T-helper 1 cell treated with Interleukin-12 subunit alpha and Interleukin-12 subunit beta and Interleukin-4 antibody, amounts not matched to agents 30 μg/mL and 1 μg/mL, for 36 hours (primary cell): ENCODE measurements at regions not wholly inside any gene's neighbourhood (a gene's known extent, or its start where the extent isn't known, plus 50 kb on each side); places are given as distances from the start of the nearest gene placed in this dataset.

Experiments used
- H3K27ac Mint-ChIP-seq: one replicate; pipeline ENCODE4 v1.8.0; 2021; ENCODE audit warnings: mild to moderate bottlenecking, mixed read lengths
- H3K27me3 Mint-ChIP-seq: one replicate; pipeline ENCODE4 v1.8.0; 2021; ENCODE audit warnings: low read depth, mixed read lengths
- H3K36me3 Mint-ChIP-seq: one replicate; pipeline ENCODE4 v1.8.0; 2021; ENCODE audit warnings: low read depth, mixed read lengths
- H3K4me1 Mint-ChIP-seq: one replicate; pipeline ENCODE4 v1.8.0; 2021; ENCODE audit warnings: low read depth, mixed read lengths
- H3K4me3 Mint-ChIP-seq: one replicate; pipeline ENCODE4 v1.8.0; 2021; ENCODE audit warnings: mild to moderate bottlenecking, moderate library complexity, mixed read lengths
- H3K9me3 Mint-ChIP-seq: one replicate; pipeline ENCODE4 v1.8.0; 2021; ENCODE audit warnings: mixed read lengths

DNA sequence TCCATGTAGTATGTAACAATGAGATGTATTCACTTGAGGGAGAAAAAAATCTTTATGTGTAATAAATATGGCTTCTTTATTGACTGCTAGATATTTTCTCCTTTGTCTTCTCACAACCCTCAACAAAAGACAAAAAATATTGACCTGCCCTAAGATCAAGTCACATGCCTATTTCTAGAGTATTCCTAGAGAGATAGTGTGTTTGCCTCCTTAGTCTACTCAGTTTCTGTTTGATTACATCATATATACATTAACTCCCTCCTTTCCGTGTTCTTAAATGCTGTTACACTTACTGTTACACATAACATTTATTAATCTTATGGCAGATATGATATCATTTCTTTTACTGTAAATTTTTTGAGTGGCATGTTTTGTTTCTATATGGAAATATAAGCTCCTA, 281.6 kb upstream of the RGS18 start:
- Mint-ChIP-seq H3K4me3 (no peak overlapping the region), H3K27ac (no peak overlapping the region), H3K36me3 (no peaks in the 10 kb centered on the region), H3K9me3 (no peaks in the 10 kb centered on the region), H3K27me3 (no peaks in the 10 kb centered on the region), H3K4me1 (no peaks in the 10 kb centered on the region)

DNA sequence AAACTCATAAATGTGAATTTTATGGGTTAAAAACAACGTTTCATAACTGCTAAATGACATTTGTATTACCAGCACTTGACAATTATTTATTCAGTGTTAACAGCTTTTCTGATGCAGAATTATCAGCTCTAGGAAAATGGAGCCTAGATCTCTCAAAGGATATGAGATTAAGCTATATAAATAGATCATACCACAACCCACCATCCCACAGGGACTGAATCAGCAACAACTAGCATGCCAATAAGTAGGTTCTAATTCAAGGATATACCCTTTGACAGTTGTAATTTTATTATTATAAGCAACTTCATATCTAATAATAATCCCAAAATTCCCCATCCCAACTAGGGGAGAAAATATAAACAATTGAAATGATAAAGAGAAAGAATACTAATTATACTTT, 275.4 kb upstream of the RGS18 start:
- H3K4me3 Mint-ChIP-seq = no peak overlapping the region
- H3K27ac Mint-ChIP-seq = no peak overlapping the region

DNA sequence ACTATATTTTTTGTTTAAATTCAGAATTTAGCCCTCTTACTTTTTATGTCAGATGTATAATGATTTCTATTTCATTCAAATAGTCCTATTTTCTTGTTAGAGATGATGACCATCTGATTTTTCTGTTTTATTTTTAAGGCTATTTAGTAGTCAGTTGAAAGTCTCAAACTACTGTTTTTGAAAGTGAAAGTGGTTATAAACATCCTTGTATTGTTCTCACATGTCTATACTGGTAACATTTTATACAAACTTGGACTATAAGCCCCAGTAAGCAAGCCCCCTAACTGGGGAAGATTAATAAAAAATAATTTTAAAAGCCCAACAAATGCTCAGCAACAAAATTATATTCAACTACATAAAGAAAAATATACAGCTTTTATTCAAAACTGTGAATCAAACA, 271.3 kb upstream of the RGS18 start:
- Mint-ChIP-seq H3K27ac (no peak overlapping the region), H3K9me3 (no peaks in the 10 kb centered on the region), H3K4me3 (no peak overlapping the region), H3K27me3 (no peaks in the 10 kb centered on the region), H3K4me1 (no peaks in the 10 kb centered on the region), H3K36me3 (no peaks in the 10 kb centered on the region)

More for the DNA sequence above, 275.4 kb upstream of the RGS18 start:
- no peaks in the 10 kb centered on the region for H3K36me3 Mint-ChIP-seq
- no peaks in the 10 kb centered on the region for H3K4me1 Mint-ChIP-seq
- H3K27me3 Mint-ChIP-seq = no peaks in the 10 kb centered on the region
- H3K9me3 Mint-ChIP-seq = no peaks in the 10 kb centered on the region

DNA sequence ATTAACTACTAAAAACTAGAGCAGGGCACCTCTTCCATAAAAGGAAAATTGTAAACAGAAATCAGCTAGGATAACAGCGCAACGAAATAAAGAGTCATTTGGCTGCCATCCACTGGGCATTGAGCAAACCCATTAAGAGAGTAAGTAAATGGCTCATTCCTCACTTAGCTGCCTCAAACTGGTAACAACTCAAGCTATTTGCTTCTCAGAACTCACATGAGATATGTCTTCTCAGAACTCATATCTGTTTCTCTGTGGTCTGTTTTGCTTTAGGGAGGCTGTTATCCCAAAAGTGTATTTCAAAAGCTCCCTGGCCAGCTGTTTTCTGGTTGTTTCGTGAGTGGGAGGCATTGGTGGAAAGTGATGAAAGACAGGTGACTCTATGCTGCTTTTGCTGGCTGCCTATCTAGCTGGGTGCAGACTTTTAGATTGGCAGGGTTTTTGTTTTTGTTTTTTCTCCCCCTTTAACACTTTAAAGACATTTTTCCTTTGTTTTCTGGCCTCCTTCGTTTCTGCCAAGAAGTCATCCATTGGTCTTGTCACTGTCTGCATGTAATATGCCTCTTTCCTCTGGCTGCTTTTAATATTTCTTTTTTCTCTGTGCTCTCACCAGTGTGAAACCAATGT, 269.2 kb upstream of the RGS18 start:
- no peak overlapping the region for H3K4me3 Mint-ChIP-seq
- no peak overlapping the region for H3K27ac Mint-ChIP-seq
- no peaks in the 10 kb centered on the region for H3K27me3 Mint-ChIP-seq
- no peaks in the 10 kb centered on the region for H3K9me3 Mint-ChIP-seq
- H3K4me1 Mint-ChIP-seq = no peaks in the 10 kb centered on the region
- no peaks in the 10 kb centered on the region for H3K36me3 Mint-ChIP-seq

DNA sequence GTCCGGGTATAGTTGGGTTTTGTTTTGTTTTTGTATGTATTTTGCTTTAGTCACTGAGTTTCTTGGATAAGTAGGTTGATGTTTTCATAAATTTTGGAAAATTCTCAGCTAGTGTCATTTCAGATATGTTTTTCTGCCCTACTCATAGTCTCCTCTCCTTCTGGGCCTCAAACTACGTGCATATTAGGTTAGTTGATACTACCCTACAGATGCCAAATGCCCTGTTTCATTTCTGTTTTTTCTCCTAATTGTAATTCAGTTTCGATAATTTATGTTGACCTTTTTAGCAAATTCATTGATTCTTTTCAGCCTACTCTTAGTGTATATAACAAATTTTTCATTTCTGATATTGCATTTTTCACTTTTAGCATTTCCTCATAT, 268.6 kb upstream of the RGS18 start:
- Mint-ChIP-seq H3K4me1 (no peaks in the 10 kb centered on the region), H3K27ac (no peak overlapping the region), H3K27me3 (no peaks in the 10 kb centered on the region), H3K36me3 (no peaks in the 10 kb centered on the region), H3K4me3 (no peak overlapping the region), H3K9me3 (no peaks in the 10 kb centered on the region)

DNA sequence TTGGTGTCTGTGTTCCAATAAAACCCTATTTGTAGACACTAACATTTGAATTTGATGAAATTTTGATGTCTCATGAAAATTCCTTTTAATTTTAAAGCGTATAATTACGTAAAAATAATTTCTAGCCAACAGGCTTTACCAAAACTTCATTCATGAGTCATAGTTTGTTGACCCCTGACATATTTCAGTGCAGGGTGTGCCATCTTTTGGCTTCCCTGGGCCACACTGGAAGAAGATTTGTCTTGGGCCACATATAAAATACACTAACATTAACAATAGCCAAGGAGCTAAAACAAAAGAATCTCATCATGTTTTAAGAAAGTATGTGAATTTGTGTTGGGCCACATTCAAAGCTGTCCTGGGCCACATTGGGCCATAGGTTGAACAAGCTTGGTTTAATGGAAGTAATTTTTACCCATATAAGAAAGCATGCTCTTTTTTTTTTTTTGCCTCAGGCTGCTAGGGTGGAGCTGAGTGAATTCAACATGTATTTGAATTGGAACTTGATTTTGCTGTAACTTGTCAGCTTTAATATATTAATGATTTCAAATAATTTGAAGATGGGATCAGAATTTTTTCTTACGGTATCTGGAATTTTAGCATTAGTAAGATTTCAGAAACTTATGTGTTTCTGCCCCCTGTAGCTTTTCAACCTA, 267.7 kb upstream of the RGS18 start:
- no peaks in the 10 kb centered on the region for H3K27me3 Mint-ChIP-seq
- no peak overlapping the region for H3K27ac Mint-ChIP-seq
- H3K36me3 Mint-ChIP-seq = no peaks in the 10 kb centered on the region
- H3K9me3 Mint-ChIP-seq = no peaks in the 10 kb centered on the region
- no peak overlapping the region for H3K4me3 Mint-ChIP-seq
- no peaks in the 10 kb centered on the region for H3K4me1 Mint-ChIP-seq

DNA sequence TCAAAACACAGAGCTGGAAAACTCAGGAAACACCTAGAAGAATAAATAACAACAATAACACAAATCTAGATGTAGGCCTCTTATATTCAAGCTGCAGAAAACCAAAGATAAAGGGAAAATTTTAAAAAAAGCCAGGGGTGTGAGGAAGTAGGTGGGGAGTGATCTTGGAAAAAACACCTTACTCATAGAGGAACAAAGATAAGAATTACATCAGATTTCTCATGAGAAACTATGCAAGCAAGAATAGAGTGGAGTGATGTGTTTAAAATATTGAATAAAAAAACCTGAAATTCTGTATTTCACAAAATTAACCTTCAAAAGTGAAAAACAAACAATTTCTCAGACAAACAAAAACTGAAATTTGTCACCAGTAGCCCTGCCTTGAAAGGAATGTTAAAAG, 265.5 kb upstream of the RGS18 start:
- no peaks in the 10 kb centered on the region for H3K4me1 Mint-ChIP-seq
- H3K27me3 Mint-ChIP-seq = no peaks in the 10 kb centered on the region
- H3K4me3 Mint-ChIP-seq = no peak overlapping the region
- H3K36me3 Mint-ChIP-seq = no peaks in the 10 kb centered on the region
- no peak overlapping the region for H3K27ac Mint-ChIP-seq
- H3K9me3 Mint-ChIP-seq = no peaks in the 10 kb centered on the region

DNA sequence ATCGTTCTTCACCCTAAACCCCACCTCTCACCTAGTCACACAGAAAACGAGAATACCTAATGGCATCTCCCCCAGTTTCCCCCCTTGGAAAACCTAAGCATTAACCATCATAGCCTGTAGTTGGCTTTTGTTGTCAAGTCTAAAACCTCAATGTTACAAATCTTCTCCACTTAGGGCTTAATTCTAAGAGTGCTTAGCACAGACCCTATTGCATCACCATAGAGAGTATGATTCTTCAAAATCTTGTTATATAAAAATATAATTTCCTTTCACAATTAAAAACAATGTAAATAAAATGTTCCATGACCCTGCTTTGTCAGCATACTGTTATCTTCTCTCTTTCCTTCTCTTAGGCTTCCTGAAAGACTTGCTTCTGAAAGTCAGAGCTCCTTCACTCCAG, 263.2 kb upstream of the RGS18 start:
- H3K4me1 Mint-ChIP-seq = no peaks in the 10 kb centered on the region
- H3K9me3 Mint-ChIP-seq = no peaks in the 10 kb centered on the region
- H3K4me3 Mint-ChIP-seq = no peak overlapping the region
- no peaks in the 10 kb centered on the region for H3K36me3 Mint-ChIP-seq
- H3K27ac Mint-ChIP-seq = no peak overlapping the region
- H3K27me3 Mint-ChIP-seq = no peaks in the 10 kb centered on the region

DNA sequence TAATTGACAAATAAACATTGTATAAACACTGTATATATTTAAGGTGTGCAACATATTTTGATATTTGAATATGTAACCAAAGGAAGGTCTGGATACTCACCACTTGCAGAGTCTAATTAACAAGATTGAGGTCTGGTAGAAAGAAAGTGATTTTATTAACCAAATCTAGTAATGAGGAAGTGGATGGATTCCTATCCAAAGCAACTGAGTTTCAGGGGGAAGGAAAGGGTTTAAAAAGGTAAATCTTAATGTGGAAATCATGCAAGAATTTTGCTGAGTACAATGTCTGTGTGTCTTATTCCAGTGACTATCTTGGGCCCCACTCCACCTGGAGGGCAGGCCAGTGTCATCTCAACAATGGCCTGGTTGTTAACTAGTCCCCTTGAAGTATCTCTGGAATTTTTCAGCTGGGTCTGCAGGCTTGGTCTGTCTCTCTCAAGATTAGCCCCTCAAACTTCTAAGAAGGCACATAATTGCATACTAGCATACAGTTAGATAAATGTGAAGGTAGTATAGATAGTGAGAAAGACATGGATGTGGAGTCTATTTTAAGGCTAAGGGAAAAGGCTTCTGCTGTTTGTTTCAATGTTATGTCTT, 262.7 kb upstream of the RGS18 start:
- Mint-ChIP-seq H3K4me1 (no peaks in the 10 kb centered on the region), H3K36me3 (no peaks in the 10 kb centered on the region), H3K27me3 (no peaks in the 10 kb centered on the region), H3K4me3 (no peak overlapping the region), H3K9me3 (no peaks in the 10 kb centered on the region), H3K27ac (no peak overlapping the region)

DNA sequence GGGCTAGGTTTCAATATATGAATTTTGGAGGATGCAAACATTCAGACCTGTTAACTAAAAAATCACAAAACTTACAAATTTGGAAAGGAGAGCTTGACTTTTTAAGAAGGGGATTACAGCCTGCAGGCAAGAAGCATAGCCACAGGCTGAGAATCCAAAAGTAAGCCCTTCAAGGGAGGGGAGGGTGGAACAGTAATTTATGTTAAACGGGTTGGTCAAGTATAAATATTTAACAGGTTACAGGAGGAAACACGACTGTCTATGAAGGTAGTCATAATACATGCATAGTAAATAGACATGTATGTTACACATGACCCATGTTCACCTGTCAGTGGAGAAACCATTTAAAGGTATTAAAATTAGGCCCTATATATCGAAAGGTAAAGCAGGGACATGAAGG, 261.1 kb upstream of the RGS18 start:
- H3K4me1 Mint-ChIP-seq = no peaks in the 10 kb centered on the region
- no peak overlapping the region for H3K4me3 Mint-ChIP-seq
- H3K27ac Mint-ChIP-seq = no peak overlapping the region
- no peaks in the 10 kb centered on the region for H3K36me3 Mint-ChIP-seq
- H3K27me3 Mint-ChIP-seq = no peaks in the 10 kb centered on the region
- no peaks in the 10 kb centered on the region for H3K9me3 Mint-ChIP-seq

DNA sequence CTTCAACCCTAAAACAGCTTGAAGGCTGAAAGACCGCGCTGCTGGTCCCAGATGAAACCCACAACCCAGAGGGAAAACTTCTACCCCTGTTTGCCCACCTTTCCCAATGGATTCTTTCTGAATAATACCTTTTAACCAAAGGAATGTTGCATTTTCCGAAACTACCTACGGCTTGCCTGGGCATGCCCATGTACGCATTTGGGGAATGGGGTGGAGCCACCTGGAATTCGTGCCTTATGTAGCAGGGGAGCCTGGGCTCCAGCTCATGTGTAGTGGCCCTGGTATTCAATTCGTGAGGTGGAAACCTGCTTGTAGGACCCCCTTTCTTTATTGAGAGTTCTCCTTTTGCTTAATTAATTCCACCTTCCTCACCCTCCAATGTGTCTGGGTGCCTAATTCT, 256.6 kb upstream of the RGS18 start:
- no peaks in the 10 kb centered on the region for H3K36me3 Mint-ChIP-seq
- H3K4me3 Mint-ChIP-seq = no peak overlapping the region
- H3K9me3 Mint-ChIP-seq = no peaks in the 10 kb centered on the region
- no peak overlapping the region for H3K27ac Mint-ChIP-seq
- H3K4me1 Mint-ChIP-seq = no peaks in the 10 kb centered on the region
- H3K27me3 Mint-ChIP-seq = no peaks in the 10 kb centered on the region

DNA sequence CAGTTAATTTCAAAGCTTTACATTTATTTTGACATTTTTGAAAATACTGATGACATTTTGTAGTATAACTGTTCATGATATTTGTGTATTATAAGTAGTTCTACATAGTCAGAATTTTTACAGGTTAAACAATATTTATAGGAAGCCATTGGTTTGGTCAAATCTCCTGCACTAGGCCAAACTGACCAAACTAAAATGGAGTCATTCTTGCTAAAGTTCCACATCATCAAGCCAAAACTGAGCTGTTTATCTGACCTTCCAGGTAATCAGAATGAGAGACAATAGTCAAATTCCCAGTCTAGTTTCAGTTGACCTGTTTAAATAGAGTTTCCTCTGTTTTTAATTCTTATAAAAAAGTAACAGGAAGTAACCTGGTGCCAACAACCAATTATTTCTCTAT, 253.3 kb upstream of the RGS18 start:
- H3K36me3 Mint-ChIP-seq = no peaks in the 10 kb centered on the region
- H3K27ac Mint-ChIP-seq = no peak overlapping the region
- no peaks in the 10 kb centered on the region for H3K4me1 Mint-ChIP-seq
- no peaks in the 10 kb centered on the region for H3K9me3 Mint-ChIP-seq
- H3K27me3 Mint-ChIP-seq = no peaks in the 10 kb centered on the region
- H3K4me3 Mint-ChIP-seq = no peak overlapping the region

DNA sequence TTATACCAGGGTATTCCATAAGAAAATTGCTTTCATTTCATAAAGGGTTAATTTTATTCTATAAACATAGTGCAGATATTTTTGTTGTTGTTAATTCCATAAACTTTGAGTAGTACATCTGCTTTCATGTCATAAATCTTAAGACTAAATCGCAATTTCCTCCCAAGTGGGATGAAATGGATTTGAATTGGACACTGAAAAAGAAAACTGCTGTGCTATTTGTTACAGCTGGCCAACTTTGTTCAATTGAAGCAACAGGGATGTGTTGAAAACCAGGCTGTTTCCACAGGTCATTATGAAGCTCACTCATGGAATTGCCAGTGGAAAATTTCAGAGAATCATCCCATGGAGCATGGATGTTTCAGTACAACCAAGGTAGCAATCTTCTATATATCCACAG, 252.5 kb upstream of the RGS18 start:
- no peak overlapping the region for H3K27ac Mint-ChIP-seq

DNA sequence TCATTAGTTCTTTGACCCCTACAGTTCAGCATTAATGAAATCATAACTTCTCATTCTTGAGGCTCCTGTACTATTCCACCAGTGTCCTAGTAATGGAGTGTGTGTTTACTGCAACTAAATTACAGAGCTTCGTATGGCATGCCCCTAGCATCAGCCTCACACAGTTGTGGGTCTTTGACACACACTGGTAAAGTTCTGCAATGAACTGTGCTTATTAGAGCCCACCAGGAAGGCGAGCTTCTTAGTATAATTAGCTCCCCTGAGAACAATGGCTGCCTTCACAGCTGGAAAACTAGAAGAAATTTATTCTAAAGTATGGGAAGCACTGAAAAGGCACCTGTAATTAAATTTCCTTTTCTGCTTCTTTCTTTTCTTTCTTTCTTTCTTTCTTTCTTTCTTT, 251.1 kb upstream of the RGS18 start:
- no peaks in the 10 kb centered on the region for H3K27me3 Mint-ChIP-seq
- H3K4me1 Mint-ChIP-seq = no peaks in the 10 kb centered on the region
- no peaks in the 10 kb centered on the region for H3K9me3 Mint-ChIP-seq
- H3K27ac Mint-ChIP-seq = no peak overlapping the region
- H3K36me3 Mint-ChIP-seq = no peaks in the 10 kb centered on the region
- H3K4me3 Mint-ChIP-seq = no peak overlapping the region

More for the DNA sequence above, 252.5 kb upstream of the RGS18 start:
- Mint-ChIP-seq H3K27me3 (no peaks in the 10 kb centered on the region), H3K9me3 (no peaks in the 10 kb centered on the region), H3K4me3 (no peak overlapping the region), H3K4me1 (no peaks in the 10 kb centered on the region), H3K36me3 (no peaks in the 10 kb centered on the region)

DNA sequence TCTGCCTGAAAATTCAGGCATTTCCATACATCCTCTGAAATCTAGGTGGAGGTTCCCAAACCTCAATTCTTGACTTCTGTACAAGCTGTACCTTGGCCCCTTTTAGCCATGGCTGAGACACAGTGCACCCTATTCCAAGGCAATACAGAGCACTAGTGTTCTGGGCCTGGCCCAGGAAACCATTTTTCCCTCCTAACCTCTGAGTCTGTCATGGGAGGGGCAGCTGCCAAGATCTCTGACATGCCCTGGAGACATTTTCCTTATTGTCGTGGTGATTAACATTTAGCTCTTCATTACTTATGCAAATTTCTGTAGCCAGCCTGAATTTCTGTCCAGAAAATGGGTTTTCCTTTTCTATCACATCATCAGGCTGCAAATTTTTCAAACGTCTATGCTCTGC, 248.0 kb upstream of the RGS18 start:
- Mint-ChIP-seq H3K9me3 (no peaks in the 10 kb centered on the region), H3K4me1 (no peaks in the 10 kb centered on the region), H3K4me3 (no peak overlapping the region), H3K27me3 (no peaks in the 10 kb centered on the region), H3K27ac (no peak overlapping the region), H3K36me3 (no peaks in the 10 kb centered on the region)
